ENCODE measurements at regions not wholly inside any gene's neighbourhood (a gene's known extent, or its start where the extent isn't known, plus 50 kb on each side); places are given as distances from the start of the nearest gene placed in this dataset.
A peak's percentile ranks its signal among the peaks of the same experiment; 100 is the strongest.

DNA sequence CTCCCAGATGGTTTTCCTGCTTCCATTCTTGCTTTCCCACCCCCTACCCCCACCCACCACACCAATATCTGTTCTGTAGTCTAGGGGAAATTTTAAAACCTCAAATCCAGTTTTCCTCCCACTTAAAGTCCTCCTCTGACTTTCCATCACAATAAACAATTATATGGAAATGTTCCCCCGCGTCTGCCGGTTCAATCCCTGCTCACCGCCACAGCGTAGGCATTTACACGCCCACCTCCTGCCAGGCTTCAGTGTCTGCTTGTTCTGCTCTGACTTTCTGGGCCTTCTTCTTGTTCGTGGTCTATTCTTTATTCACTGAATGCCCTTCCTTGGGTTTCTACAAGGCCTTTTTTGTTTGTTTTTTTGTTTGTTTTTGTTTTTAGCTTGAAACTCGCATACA lies 633.0 kb upstream of the MKI67 start:
- DNase-seq = no peak

DNA sequence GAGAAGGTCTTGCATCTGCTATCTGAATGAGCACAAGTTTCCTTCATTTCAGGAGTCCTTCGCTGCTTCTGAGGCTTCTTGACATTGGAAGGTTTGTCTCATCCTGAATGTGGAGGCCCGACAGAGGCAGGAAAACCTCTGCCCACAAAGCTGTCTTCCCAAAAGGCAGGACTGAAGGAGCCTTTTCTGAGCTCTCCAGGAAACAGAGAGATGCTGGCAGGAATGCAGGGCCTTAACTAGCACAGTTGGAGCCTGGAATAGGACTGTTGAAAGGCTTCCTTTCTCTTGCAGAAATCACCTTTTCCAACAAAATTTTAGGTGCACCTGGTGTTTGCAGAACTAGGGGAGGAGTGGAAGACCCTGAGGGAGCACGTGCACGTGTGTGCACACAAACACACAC lies 637.4 kb upstream of the MKI67 start:
- DNase-seq = no peak

DNA sequence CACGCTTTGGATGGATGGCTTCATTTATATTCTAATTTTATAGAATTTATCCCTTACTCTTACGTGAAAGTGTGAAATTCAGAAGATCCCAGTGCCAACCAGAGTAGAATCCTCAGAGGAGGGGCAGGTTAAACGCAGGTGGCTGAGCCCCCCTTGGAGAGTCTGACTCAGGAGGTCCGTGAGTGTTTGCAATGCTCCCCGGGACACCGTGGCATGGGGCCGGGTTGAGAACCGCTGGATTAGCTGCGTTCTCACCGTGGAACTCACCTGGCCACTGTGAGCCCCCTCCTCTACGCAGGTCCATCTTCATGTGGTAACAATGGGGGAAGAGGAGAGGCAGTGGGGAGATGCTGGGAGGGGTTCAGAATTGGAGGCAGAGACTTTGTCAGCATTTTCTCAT lies 638.0 kb upstream of the MKI67 start:
- DNase-seq = no peak

DNA sequence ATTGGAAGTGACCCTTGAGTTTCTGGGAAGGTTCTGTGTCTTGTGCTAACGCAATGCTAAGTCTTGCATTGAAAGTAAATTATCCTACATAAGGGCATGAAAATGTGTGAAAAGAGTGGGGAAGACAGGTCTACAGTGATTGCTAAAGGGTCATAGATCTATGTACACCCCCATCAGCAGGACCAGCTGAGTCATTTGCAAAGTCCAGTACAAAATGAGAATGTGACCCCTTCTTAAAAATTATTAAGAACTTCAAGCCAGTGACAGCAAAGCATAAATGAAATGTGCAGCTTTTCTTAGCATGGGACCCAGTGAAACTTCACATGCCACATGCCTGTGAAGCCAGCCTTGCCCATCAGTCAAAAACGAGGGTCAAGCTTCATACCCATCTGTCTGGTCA lies 640.7 kb upstream of the MKI67 start:
- DNase-seq = no peak

DNA sequence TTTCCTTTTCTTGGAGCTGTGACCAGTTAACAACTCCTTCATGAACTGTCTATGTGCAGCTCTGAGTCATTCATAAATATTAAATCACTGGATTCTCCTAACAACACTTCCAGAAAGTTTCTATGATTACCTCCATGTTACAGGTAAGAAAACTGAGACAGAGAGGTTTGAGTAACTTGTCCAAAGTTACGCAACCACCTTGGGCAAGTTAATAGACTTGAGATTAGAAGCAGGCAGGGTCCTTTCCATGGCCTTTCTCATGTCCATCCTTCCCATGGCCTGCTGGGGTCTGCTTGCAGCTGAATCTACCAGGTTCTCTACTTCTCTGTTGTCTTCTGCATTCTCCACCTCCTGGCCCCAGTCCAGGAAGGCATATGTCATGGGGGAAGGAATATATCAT lies 648.8 kb upstream of the MKI67 start:
- no peak for DNase-seq

DNA sequence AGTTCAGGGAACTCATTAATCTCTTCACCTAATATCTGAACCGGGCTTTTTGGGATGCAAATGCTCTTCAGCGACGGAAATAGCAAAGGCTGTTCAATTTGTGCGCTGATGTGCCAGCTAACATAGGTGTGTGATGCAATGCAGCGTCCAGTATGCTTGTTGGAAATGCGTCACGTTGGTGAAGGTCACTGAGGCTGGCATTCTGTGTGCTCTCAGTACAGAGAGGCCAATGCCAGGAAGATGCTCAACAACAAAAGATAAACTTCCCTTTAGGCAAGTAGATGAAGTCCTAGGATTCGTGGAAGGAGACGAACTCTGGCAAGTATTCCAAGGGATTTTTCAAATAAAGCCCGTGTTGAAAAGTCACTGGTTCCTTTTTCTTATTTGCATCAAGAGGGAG lies 649.5 kb upstream of the MKI67 start:
- no peak for DNase-seq

DNA sequence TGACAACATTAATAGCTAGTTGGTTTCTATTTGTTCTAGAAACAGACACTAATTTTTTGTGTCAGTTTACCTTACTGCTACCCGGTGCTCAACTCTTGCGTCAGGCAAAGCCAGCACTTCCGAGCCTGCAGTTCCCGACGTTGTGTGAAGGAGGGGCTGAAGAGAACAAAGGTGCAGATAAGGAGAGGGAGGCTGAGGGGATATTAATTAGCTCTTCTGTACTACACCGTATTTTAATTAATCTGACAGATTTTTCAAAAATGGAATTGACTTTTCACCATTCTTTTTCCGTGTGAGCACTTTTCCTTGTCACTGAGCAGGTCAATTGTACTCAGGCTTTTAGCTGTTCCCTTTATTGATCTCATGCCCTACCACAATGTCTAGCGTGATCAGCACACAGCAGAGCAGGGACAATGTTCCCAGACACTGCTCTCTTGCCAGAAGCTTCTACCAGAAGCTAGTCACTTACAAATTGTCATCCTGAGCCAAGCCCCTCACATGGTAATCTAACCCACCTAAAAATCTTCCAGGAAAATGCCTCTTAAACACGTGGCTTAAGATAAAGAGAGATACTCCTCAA lies 650.5 kb upstream of the MKI67 start:
- DNase-seq = no peak

DNA sequence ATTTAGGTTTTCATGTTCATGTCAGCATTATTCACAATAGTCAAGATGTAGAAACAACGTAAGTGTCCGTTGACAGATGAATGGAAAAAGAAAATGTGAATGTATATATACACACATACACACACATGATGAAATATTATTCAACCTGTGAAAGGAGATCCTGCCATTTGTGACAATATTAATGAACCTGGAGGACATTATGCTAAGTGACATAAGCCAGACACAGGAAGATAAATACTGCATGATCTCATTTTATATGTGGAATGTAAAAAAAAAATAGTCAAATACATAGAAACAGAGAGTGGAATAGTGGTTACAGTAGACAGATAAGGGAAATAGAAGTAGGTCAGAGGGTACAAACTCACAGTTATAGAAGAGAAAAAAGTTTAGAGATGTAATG lies 651.1 kb upstream of the MKI67 start:
- DNase-seq = no peak

DNA sequence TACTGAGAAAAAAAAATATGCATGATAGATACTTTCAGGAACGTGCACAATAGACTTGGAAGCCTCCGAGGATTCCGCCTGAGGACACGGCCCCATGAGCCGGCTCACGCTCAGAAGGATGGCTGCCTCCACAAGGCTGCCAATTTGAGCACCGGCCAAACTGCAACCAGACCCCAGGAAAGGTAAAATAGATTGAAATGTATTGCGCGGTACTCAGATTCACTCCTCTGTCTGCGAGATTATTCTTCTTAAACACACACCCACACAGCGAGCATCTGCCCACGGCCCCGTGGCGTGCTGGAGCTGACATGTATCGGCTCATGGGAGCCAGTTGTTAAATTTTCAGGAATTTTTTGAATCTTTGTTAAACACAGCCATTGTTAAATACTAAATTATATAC lies 653.2 kb upstream of the MKI67 start:
- DNase-seq = peak; percentile 35

DNA sequence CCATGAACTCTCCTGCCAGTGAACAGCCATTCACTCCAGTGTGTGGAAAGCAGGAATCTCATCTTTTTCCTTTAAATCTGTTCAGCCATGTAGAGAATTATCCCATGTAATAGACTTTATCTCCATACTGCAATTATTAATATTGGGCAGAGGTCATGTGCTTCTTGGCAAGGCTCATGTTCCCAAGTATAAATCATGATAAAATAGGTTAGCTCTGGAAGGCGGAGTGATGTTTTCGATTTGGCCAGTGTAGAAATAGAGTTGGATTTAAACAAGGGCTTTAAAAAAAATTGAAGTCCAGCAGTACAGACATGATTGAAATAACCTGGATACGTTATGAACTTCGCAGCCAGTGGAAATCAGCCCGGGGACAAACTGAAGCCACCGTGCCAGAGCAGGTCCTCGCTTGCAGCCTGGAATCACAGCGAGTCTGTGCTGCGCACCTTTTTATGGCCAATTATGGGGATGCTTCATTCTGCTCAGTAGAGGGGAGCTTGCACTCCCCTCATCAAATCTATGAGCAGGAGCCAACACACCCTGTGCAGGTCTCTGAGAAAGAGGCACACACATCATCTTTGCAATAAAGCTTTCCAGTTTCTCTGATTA lies 654.0 kb upstream of the MKI67 start:
- DNase-seq = peak; percentile 63

DNA sequence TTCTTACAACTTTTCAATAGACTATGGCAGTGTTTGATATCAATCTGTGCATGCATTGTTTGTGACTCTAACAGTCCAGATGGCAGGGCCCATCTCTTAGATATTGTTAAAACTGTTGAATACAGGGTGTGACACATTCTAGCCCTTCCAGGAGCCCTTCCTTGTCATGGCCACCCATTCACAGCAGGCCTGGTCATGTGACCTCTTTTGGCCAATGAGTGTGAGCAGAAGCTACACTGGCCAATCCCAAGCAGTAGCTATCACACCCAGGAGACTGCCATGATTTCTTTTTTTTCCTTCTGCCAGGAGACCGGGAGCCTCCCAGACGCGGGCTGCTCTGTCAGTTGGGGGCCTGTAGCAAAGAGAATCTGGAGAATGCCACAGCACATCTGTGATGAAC lies 655.4 kb upstream of the MKI67 start:
- no peak for DNase-seq

DNA sequence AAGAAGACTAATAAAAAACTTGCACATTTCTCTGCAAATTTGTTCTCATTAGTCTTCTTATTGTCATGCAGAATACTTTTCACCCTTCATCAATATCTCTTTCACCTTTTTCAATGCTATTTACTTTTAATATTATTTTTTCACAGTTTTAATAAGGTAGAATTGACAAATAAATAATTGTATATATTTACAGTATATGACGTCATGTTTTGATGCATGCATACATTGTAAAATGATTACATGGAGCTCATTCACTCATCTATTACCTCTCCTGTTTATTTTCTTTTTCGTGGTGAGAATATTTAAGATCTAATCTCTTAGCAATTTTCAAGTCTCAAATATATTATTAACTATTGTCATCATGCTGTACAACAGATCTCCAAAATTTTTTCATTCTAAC lies 658.2 kb upstream of the MKI67 start:
- no peak for DNase-seq

DNA sequence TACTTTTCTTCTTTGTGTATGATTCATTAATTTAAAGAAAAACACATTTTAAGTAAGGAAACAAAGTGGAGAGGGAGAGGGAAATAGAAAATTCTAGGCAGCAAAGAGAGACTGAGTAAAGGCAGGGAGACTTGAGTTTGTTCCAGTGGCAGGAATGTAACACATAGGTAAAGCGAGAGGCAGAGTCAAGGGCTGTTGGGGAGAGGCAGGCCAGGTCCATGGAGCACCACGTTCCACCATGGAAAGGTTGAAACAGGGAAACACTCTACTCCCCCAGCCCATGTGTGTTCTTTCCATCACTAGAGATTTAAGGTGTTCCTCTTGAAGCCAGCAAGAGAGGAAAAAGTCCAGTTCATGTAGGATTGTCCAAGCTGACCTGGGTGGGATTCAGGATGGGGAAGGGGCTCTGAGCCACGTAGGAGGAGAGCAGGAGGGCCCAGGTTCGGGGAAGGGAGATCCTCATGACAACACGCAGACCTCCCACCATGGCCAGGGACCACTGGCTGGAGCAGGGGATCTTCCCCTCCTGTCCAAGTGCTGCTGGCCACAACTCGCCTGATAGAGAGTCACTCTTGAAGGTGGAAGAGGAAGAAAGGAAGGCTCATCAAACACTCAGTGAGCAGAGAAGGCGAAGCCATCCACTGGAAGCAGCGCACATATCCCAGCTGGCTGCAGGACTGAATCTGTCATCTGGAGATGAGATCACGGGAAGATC lies 666.4 kb upstream of the MKI67 start:
- DNase-seq = no peak

DNA sequence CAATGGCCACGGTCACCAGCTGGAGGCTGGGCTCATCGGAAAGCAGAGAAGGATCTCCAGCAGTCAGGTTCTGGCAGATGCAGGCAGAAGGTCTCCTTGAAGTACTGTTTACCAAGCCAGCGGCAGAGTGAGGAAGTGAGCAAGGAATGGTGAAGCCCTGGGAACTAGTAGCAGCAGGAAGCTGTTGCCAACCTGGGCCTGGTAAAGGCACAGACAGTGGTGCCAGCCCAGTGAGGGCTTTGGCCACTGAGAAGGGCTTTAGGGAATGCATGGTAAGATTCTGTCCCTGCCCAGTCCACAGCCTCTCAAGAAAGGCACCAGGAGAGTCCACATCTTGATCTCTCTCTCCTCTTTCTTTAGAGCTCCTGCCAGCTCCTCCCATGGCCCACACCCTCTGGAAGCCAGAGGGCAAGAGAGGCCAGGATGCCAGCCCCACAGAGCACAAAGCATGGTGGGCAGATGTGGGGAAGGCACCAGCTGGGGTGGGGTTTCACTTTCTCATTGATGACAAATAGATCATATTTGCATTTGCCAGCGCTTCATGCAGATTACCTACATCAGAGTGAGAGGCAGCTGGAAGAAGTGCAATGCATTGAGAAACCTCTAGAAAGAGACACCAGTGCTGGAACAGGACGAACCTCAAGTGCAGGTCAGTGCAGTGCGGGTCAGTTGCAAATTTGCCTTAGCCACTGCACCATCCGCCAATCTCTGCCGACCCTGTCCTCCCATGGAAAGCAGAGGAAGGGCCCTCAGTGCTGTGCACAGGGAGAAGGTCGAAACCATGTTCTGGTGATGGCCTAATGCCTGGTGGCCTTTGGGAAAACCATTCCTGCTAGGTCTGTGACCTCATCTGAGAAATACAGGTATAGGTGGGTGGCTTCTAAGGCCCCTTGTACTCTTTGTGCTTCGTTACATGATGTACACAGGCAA lies 667.8 kb upstream of the MKI67 start:
- DNase-seq = no peak

DNA sequence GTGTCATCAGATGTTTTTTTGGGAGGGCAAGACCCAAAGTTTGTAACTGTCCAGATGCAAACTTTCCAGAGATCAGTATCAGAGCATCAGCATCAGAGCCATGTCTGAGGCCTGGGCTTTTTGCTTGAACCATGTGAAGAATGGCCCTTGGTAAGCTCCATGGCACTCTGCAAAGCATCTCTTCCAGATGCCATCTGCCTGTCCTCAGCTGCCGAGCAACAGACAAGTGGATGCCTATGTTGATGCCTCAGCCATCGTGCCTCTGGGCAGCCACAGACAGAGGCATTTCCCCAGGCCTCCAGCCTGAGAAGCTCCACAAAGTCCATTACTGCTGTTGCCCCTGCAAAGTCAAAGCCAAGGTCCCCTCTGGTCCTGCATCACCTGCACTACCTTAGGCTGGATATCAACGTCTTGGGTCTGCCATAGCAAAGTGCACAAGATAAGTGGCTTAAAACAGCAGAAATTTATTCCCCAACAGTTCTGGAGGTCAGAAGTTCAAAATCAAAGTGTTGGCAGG lies 670.2 kb upstream of the MKI67 start:
- DNase-seq = no peak

DNA sequence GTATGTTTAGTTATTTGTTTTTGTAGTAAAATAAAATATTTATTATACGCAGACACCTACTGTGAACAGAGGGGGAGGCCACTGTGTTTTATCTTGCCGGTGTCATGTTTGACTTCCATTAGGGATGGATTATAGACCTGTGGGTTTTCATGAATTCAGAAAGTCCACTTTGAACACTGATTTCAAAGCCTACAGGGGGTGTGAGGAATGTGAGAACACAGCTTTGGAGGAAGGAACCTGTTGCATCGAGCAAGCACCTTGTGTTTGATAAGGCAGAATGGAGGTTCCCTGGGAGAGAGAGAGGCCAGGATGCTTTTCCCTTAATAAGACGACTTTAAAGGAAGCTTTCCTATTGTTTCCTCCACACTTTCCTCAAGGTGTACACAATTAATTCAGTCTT lies 665.0 kb upstream of the MGMT start:
- DNase-seq = no peak

DNA sequence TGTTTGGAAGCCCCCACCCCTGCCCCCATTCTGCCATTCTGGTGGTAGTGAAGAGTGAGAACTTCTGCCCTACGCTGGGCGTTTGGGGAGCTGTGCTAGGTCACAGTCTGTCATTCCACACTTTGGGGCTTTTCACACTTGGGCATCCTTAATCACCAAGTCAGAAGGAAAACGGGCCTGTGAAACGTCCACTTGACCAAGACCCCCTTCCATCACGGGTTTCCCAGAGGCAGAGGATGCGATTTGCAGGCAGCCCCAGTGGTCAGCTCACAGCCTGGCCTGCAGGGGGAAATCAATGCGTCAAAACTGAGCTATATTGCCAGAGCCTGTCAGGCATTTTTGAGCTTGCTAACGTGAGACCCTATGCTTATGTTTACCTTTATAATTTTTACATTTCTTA lies 663.3 kb upstream of the MGMT start:
- no peak for DNase-seq

DNA sequence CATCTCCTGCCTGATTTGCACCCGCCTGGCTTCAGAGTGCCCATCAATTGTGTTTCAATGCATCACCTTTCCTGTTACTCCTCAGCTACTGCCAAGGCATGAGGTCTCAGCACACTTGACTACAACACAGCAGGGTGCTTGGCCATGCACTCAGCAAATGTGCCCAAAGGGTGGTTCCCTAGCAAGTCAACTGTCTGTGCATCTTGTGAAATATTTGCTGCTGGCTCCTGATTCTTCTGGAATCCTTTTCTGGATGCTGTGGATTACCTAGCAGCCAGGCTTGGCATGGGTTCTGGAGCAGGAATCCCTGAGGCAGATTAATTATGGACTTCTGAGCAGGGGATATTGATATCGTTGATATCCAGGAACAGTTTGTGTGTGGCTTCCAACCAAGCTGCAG lies 662.6 kb upstream of the MGMT start:
- DNase-seq = no peak

DNA sequence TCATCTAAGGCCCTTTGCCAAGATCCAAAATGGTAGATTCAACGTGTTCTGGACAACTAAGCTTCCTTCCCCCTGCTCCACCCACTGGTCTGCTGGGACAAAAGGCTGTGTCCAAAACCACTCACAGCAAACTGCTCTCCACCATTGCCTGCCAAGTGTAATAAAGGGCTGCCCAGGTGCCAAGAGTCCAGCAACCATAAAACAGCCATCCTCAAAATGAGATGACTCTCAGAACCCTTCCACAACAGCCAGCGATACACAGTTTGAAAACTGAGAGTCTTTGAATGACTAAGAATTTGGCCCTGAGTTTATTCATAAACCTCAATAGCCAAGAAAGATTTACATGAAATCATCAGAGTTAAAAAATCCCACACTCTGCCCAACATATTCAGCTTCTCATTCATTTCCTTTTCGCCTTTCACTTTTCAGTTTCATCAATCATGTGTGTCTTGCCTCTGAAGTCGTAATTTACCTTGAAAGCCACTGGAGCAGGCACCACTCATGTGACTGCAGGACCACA lies 658.1 kb upstream of the MGMT start:
- DNase-seq = peak; percentile 76

DNA sequence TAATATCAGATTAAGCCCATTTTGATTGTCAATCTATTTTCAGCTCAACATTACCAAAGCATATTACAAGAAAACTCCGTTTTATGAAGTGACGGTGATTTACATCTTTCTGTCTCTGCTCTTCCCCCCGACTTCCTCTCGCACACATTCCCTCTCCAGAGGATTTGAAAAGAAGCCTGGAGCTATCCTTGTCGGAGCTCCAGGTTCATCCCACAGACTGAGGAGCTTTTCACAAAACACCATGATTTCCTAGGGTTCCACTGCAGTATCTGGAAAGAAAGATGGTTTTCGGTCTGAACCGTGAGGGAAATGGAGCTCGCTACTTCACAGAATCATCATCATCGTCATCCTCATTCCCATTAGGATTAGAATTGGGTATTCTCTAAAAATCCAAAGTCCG lies 655.5 kb upstream of the MGMT start:
- no peak for DNase-seq

DNA sequence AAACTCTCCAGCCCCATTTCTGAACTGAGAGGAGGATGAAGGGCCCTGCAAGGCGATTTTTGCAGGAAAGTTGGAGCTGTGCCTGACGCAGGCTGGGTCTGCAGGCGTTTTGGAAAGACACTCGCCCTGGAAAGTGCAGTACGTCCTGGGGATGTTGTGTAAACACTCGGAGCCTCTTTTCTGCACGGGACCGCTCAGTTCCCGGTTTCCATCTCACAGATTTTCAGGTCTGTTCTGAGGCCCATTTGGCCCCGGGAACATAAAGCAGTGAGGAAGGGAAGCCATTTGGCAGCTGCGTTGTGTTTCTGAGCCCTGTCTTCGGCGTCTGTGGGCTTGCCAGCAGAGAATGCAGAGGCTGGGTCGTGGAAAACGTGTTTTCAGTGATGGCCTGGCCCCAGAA lies 655.0 kb upstream of the MGMT start:
- DNase-seq = peak; percentile 57

DNA sequence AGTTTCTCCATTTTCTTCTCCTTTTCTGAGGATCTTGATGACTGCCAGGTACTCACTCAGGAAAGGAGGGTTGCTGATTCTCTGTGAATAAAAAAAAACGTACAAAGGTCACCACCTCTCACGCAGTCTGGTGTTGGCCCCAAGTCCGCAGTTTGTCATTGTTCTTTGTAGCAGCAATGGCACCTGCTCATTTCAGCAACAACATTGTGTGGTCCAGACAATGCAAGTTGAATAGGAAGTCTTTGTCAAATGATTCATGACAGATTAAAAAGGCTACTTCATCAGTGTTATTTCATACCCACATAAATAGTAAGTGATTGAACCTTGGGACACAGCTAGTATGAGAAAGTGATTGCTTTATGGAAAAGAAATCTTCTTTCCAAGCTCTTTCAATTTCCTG lies 653.5 kb upstream of the MGMT start:
- DNase-seq = no peak

DNA sequence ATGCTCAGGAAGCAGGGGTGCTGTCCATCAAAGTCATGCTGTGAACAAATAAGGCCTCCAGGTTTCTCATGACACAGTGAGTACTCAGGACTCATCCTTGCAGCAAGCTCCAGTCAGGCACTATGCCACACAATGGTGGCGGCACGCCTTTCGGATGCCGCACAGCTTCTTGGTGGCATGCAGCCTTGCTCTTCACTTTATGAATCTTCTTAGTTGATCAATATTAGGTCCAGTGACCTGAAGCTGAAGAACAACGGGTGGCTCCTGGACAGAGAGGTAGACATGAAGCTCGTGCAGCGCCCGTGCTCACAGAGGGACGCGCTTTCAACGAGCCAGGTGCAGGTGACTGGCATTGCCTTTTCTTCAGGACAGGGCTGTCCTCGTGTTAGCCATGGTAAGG lies 653.0 kb upstream of the MGMT start:
- DNase-seq = no peak
